Activated CD4-positive, alpha-beta T cell treated with anti-CD3 and anti-CD28 coated beads, Interleukin-10, Interleukin-2, amounts not matched to agents 100 ng/mL and 50 ng/mL, durations not matched to agents 16 hours and 8 hours (primary cell): ENCODE measurements at regions not wholly inside any gene's neighbourhood (a gene's known extent, or its start where the extent isn't known, plus 50 kb on each side); places are given as distances from the start of the nearest gene placed in this dataset.
"Not testable (repeated sequence)": the region's sequence is repeated elsewhere in the genome, so short reads cannot be mapped to it uniquely, and the experiment has no call there.

Experiments used
- DNase-seq: peaks from one replicate; pipeline ENCODE4 v3.0.0-alpha.2; 2020

DNA sequence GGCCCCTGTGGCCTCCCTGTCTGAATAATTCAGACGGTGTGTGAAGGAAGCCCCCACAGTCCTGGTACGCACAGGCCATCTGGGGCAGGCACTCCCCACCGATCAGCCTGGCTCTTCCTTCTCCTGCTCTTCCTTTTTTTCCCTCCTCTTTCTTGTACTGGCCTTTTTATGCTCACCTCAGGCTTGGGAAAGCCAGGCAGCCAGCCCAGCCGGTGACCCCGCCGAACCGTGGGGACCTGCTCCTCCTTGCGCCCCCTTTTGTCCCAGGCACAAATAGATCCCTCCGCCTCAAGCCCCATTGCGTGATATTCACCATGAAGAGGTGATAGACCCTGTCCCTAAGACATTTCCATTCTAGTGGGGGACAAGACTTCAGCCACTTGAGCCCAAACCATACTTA, 80.2 kb upstream of the BRD7 start:
- no peak for DNase-seq

- DNase-seq, result no peak
Measured at GRCh38 chr16:50448522-50448921, 79.7 kb upstream of the BRD7 start.

DNA sequence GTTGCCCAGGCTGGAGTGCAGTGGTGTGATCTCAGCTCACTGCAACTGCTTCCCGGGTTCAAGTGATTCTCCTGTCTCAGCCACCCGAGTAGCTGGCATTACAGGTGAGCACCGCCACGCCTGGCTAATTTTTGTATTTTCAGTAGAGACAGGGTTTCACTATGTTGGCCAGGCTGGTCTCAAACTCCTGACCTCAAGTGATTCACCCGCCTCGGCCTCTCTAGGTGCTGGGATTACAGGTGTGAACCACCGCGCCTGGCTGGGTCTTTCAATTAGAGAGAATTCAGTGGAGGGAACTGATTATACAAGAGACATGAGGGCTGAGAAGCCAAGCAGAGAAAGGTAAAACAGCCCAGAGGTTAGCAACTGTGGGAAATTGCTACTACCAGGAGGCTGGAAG, 78.6 kb upstream of the BRD7 start:
- DNase-seq, result not testable (repeated sequence)

DNA sequence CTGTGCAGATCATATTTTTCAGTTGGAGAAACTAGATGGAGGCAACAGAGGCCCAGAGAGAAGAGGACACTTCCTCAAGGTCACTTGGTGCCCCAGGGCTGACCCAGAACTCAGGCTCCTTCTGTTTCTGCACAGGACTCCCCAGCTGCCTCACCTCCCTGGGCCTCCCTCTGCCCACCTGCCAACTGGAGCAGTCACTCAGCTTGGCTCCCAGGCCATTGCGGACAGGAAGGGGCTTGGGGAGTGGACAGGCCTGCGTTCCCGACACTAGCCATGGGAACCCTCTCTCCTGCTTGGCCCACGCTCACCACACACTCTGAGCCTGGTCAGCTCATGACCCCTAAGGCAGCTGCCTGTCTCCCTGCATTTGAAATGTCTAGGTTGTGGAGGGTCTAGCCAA, 78.1 kb upstream of the BRD7 start:
- DNase-seq, result no peak

DNA sequence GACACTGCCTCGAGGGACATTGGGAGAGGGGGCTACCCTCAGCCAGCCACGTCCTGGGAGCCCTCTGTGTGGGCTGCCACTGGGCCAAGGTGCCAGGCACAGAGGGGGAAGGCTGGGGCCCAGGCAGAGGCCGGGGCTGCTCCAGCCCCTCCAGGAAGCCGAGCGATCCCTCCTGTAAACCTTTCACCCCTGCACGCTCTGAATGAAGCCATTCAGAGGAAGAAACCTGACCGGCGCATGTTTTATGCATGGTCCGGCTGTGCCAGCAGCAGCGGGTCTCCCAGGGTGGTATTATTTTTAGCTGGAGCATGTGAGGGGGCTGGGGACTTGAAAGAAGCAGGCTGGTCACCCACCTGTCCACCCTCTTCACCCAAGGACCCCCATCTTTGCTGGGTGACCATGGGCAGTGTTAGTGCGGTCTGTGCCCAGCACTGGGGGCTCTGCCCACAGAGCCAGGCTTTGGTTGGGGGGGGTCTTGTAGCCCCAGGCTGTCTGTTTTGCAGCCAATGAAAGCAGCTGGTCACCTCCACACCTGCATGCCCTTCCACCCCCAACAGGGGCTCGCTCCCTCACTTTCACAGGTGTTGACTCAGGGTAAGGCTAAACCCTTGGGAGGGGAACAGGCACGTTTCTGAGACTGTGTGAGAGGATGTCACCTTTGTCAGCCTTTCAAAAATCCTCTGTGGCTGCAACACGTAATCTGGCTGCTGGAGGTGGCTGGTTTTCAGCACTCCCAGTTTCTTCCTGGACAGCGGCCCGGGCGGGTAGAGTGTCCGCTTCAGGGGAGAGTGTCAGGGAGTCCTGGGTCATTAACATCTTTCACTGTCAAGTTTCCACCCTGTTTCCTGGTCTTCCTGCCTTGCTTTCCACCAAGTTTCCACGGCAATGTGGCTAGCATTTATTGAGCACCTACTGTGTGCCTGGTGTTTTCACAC, 77.1 kb upstream of the BRD7 start:
- DNase-seq, result no peak

DNA sequence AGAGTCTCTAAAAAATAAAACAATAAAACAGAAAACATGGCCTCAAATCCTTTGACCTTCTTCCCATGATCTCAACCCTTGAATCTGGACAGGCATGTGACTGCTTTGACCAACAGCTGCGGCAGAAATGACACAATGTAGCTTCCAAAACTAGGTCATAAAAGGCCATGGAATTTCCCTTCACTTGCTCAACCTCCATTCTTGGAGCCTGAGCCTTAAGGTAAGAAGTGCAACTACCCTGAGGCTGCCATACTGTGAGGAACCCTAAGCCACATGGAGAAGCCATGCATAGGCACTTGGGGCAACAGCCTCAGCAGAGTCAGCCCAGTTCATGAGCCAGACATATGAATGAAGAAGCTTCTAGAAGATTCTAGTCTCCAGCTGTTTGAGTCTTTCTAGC, 75.7 kb upstream of the BRD7 start:
- DNase-seq, result no peak

- no peak for DNase-seq
Measured at GRCh38 chr16:50442221-50442620, 73.4 kb upstream of the BRD7 start.

DNA sequence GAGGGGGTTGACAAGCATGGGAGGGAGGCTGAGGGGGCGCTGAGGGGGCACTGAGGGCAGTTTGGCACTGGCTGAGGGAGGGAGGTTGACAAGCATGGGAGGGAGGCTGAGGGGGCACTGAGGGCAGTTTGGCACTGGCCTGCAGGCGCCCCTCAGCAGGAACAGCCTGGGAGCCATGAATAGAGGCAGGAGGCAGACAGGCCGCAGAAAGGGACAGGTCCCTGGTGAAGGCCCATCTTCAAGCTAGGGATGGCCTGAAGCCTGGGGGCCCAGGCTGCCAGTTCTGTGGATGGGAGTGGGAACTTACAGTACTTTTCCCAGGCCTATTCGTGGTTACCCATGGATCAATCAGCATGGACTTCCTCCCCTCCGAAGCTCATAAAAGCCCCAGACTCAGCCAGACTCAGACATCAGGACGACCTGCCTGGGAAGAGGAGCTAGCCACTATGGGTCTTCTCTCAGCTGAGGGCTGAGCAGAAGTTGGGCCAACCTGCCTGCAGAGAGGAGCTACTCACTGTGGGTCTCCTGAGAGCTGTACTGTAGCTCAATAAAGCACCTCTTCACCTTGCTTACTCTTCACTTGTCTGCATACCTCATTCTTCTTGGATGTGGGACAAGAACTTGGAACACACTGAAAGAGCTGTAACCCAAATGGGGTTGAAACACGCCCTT, 72.8 kb upstream of the BRD7 start:
- no peak for DNase-seq

DNA sequence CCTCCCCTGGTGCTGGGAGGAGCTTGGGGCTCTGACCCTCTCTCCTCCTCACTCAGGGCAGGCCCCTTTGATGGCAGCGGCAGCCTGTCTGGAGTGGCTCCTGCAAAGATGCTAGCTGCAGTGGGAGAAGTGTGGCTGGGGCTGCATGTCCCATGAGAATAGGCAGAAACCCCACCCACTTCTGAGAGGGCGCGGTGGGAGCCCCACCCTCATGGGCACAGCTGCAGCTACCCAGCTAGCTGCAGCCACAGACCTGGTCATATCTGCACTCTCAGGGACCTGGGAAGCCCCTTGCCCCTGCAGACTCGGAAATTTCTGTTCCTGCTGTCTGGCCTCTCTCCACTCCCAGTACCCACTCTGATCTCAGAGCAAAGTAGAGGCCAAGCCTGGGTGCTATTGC, 72.2 kb upstream of the BRD7 start:
- DNase-seq, result no peak

- no peak for DNase-seq
Measured at GRCh38 chr16:50440531-50440930, 71.7 kb upstream of the BRD7 start.

GRCh38 chr16:50437769-50438437, 69.1 kb upstream of the BRD7 start:
- no peak for DNase-seq

GRCh38 chr16:50436271-50436670, 67.5 kb upstream of the BRD7 start:
- DNase-seq, result no peak

- no peak for DNase-seq
Measured at GRCh38 chr16:50434872-50435478, 66.2 kb upstream of the BRD7 start.

DNA sequence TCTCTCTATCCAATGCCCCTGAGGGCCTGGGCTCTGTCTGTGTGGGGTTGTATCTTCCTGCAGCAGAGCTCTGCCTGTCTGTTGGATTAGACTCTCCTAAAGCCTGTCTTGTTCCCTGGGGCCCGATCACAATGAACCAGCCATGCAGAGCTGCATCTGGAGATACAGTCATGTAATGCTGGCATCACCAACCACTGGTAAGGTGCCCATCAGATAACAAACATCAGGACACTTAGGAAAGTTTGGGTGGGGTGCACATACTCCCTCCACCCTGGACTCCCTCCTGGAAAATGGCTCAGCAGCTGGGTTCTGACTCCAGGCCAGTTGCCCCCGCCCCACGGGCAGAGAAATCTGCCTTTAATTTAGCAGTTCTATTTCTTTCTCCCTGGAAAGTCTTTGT, 61.3 kb upstream of the BRD7 start:
- no peak for DNase-seq

GRCh38 chr16:50428742-50429141, 60.0 kb upstream of the BRD7 start:
- DNase-seq, result no peak

GRCh38 chr16:50428116-50428515, 59.3 kb upstream of the BRD7 start:
- no peak for DNase-seq

DNA sequence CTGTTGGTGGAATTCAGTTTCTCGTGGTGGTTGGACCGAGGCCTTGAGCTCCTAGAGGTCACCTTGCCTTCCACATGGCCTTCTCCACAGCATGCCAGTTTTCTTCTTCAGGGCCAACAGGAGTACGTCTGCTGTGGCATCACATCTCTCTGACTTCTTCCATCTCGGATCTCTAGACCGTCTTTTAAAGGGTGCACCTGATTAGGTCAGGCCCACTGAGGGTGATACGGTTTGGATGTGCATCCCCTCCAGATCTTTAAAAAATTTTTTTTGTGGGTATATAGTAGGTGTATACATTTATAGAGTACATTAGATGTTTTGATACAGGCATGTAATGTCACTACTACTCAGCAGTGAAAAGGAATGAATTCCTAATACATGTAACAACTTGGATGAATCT, 58.3 kb upstream of the BRD7 start:
- DNase-seq, result no peak

DNA sequence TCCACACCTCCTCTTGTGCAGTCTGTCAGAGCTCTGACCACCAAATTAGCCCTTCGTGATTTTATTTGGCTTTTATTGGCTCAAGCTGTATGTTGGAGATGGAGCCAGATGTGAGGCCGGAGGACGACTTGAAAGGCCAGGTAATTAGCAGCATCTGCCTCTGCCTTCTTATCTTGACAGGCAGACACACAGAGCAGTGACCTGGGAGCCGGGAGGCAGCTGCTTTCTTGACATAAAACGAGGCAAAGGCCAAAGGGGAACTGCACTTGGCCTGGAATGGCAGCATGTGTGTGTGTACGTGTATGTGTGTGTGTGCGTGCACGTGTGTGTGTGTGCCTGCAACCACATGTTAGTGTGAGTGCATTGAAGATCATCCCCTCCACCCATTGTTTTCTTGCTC, 56.9 kb upstream of the BRD7 start:
- no peak for DNase-seq

DNA sequence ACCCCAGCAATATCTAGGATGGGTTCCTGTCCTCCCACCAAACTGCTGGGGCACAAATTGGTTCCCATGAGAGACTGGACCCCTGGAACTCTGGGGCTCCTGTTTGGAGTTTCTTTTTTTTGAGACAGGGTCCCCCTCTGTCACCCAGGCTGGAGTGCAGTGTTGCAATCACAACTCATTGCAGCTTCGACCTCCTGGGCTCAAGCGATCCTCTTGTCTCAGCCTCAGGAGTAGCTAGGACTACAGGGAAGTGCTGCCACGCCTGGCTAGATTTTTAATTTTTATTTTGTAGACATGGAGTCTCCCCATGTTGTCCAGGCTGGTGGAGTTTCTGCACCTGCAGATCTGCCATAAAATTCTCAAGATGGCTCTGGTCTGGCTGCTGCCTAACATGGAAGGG, 56.3 kb upstream of the BRD7 start:
- DNase-seq, result no peak

DNA sequence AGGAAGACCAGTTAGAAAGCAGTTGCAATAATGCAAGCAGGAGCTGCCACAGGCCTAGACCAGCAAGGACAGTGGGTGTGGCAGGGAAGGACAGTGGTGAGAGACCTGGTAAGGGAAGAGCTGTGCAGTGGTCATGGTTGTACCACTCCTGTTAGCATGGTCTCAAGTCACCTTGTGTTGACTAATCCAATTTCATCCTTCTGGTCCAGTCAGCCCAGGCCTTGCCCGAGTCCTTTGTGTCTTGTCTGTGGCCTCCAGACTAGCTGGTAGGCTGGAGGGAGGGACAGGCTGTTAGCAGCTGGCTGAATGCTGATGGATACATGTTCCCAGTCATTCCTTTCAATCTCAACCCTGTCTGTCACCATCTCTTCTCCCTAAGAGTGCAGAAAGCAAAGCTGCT, 54.1 kb upstream of the BRD7 start:
- no peak for DNase-seq

- DNase-seq, result no peak
Measured at GRCh38 chr16:50419116-50419515, 50.3 kb upstream of the BRD7 start.
